GM12891 (cell line): ENCODE measurements at regions not wholly inside any gene's neighbourhood (a gene's known extent, or its start where the extent isn't known, plus 50 kb on each side); places are given as distances from the start of the nearest gene placed in this dataset.

Experiments
- POLR2A ChIP-seq: IDR thresholded peaks from 2 replicates; pipeline ENCODE4 v1.6.1; 2011; ENCODE audit warnings: low read depth, low read length, control low read depth
- POLR2AphosphoS5 ChIP-seq: IDR thresholded peaks from 2 replicates; pipeline ENCODE4 v1.6.1; 2011; ENCODE audit warnings: low read depth, low read length, control low read depth
- POU2F2 ChIP-seq: IDR thresholded peaks from 2 replicates; pipeline ENCODE4 v1.6.1; 2011; ENCODE audit warnings: low read depth, mild to moderate bottlenecking, control low read depth, low read length, moderate library complexity
- SPI1 ChIP-seq: IDR thresholded peaks from 2 replicates; pipeline ENCODE4 v1.6.1; 2011; ENCODE audit warnings: low read depth, low read length, control low read depth
- TAF1 ChIP-seq: IDR thresholded peaks from 2 replicates; pipeline ENCODE4 v1.6.1; 2011; ENCODE audit warnings: low read depth, low read length, control low read depth

- TF ChIP-seq TAF1 = no peak
- TF ChIP-seq POLR2AphosphoS5 = no peak
- TF ChIP-seq POLR2A = no peak
- TF ChIP-seq POU2F2 = no peak
- no peak for TF ChIP-seq SPI1
Observed at GRCh38 chr1:11352058-11352715, 79.2 kb downstream of the UBIAD1 start.
